Mesothelial cell of epicardium (in vitro differentiated cells): ENCODE measurements at regions not wholly inside any gene's neighbourhood (a gene's known extent, or its start where the extent isn't known, plus 50 kb on each side); places are given as distances from the start of the nearest gene placed in this dataset.
A peak's percentile ranks its signal among the peaks of the same experiment; 100 is the strongest.

ENCODE experiments used
- DNase-seq, 2 experiments: peaks; one replicate each; pipeline ENCODE4 v3.0.0; 2021; ENCODE audit warnings: low spot score in 2 of 2; ENCODE audit not compliant: unreplicated experiment in 2 of 2
- H3K27ac Mint-ChIP-seq: 2 replicates; pipeline ENCODE4 v1.8.0; 2021; ENCODE audit warnings: mixed read lengths
- H3K27me3 Mint-ChIP-seq: 2 replicates; pipeline ENCODE4 v1.8.0; 2021; ENCODE audit warnings: low read depth, mixed read lengths
- H3K36me3 Mint-ChIP-seq: 2 replicates; pipeline ENCODE4 v1.8.0; 2021; ENCODE audit warnings: mixed read lengths
- H3K4me1 Mint-ChIP-seq: 2 replicates; pipeline ENCODE4 v1.8.0; 2021; ENCODE audit warnings: mixed read lengths
- H3K4me3 Mint-ChIP-seq: 2 replicates; pipeline ENCODE4 v1.8.0; 2021; ENCODE audit warnings: mild to moderate bottlenecking, moderate library complexity, mixed read lengths
- H3K9me3 Mint-ChIP-seq: 2 replicates; pipeline ENCODE4 v1.8.0; 2021; ENCODE audit warnings: mixed read lengths
- CTCF ChIP-seq: fragments of 200-600 bp; sonication (generic); IDR thresholded peaks from one replicate; pipeline ENCODE4 v1.5.0; 2021; ENCODE audit warnings: antibody characterized with exemption; ENCODE audit not compliant: unreplicated experiment

GRCh38 chr2:67462738-67463496 is 65.8 kb downstream of the ETAA1 start:
- H3K27me3 Mint-ChIP-seq = no peaks in the 10 kb centered on the region
- H3K4me3 Mint-ChIP-seq = no peak overlapping the region
- H3K4me1 Mint-ChIP-seq = peaks cover 20% of the 10 kb centered on the region
- H3K9me3 Mint-ChIP-seq = no peaks in the 10 kb centered on the region
- H3K36me3 Mint-ChIP-seq = no peaks in the 10 kb centered on the region
- no peak for TF ChIP-seq CTCF
- no peak for DNase-seq
- no peak overlapping the region for H3K27ac Mint-ChIP-seq

- no peak for TF ChIP-seq CTCF
- Mint-ChIP-seq H3K4me1 (peaks cover 22% of the 10 kb centered on the region), H3K36me3 (no peaks in the 10 kb centered on the region), H3K9me3 (no peaks in the 10 kb centered on the region), H3K27ac (no peak overlapping the region), H3K4me3 (no peak overlapping the region), H3K27me3 (no peaks in the 10 kb centered on the region)
- no peak for DNase-seq
These were observed 66.7 kb downstream of the ETAA1 start for GRCh38 chr2:67463810-67464209.

GRCh38 chr2:67465623-67466022 is 68.5 kb downstream of the ETAA1 start:
- H3K4me1 Mint-ChIP-seq = peaks cover 22% of the 10 kb centered on the region
- H3K36me3 Mint-ChIP-seq = no peaks in the 10 kb centered on the region
- H3K4me3 Mint-ChIP-seq = no peak overlapping the region
- TF ChIP-seq CTCF = no peak
- no peak overlapping the region for H3K27ac Mint-ChIP-seq
- no peaks in the 10 kb centered on the region for H3K9me3 Mint-ChIP-seq
- no peak for DNase-seq
- H3K27me3 Mint-ChIP-seq = no peaks in the 10 kb centered on the region

- no peak for DNase-seq
- no peak overlapping the region for H3K4me3 Mint-ChIP-seq
- no peaks in the 10 kb centered on the region for H3K36me3 Mint-ChIP-seq
- H3K9me3 Mint-ChIP-seq = peaks cover 6% of the 10 kb centered on the region
- no peaks in the 10 kb centered on the region for H3K27me3 Mint-ChIP-seq
- H3K4me1 Mint-ChIP-seq = peaks cover 29% of the 10 kb centered on the region
- H3K27ac Mint-ChIP-seq = peak overlapping the region; percentile 7
- TF ChIP-seq CTCF = no peak
These were observed 69.6 kb downstream of the ETAA1 start for GRCh38 chr2:67466734-67467133.

- H3K4me1 Mint-ChIP-seq = peaks cover 30% of the 10 kb centered on the region
- TF ChIP-seq CTCF = no peak
- H3K27me3 Mint-ChIP-seq = no peaks in the 10 kb centered on the region
- H3K36me3 Mint-ChIP-seq = no peaks in the 10 kb centered on the region
- peaks cover 6% of the 10 kb centered on the region for H3K9me3 Mint-ChIP-seq
- no peak for DNase-seq
- peak overlapping the region; percentile 48 for H3K27ac Mint-ChIP-seq
- H3K4me3 Mint-ChIP-seq = no peak overlapping the region
These were observed 74.5 kb downstream of the ETAA1 start for GRCh38 chr2:67471681-67472080.
